Fibroblast of lung (primary cell): ENCODE measurements at regions not wholly inside any gene's neighbourhood (a gene's known extent, or its start where the extent isn't known, plus 50 kb on each side); places are given as distances from the start of the nearest gene placed in this dataset.

Source experiments
- DNase-seq, 2 donors: peaks; one replicate each; pipeline versions ENCODE4 v3.0.0 to v3.0.0-alpha.2; 2010; ENCODE audit warnings: low read depth in 2 of 2
- H2AFZ ChIP-seq: 2 replicates; pipeline ENCODE4 v1.5.1; 2012; ENCODE audit warnings: low read length, control low read depth, inconsistent platforms
- H3K27ac ChIP-seq: 2 replicates; pipeline ENCODE4 v1.5.1; 2011; ENCODE audit warnings: low read length, control low read depth; ENCODE audit not compliant: insufficient read depth
- H3K27me3 ChIP-seq: 2 replicates; pipeline ENCODE4 v1.5.1; 2011; ENCODE audit warnings: mild to moderate bottlenecking, low read length; ENCODE audit not compliant: control insufficient read depth, insufficient read depth
- H3K36me3 ChIP-seq: 2 replicates; pipeline ENCODE4 v1.5.1; 2011; ENCODE audit warnings: low read length; ENCODE audit not compliant: control insufficient read depth, insufficient read depth
- H3K4me1 ChIP-seq: 2 replicates; pipeline ENCODE4 v1.5.1; 2011; ENCODE audit warnings: low read length; ENCODE audit not compliant: control insufficient read depth, insufficient read depth; ENCODE audit errors: extremely low read depth
- H3K4me2 ChIP-seq: 2 replicates; pipeline ENCODE4 v1.5.1; 2011; ENCODE audit warnings: low read length, control low read depth; ENCODE audit not compliant: insufficient read depth; ENCODE audit errors: extremely low read depth
- H3K4me3 ChIP-seq, 4 experiments: fragments of 200-600 bp in 1 of 4; sonication (generic) in 1 of 4; replicated peaks in 1 of 4; 2 replicates each; pipeline ENCODE4 v1.5.1; 2011 to 2016; ENCODE audit warnings: low read length in 4 of 4, low read depth in 3 of 4, mild to moderate bottlenecking in 3 of 4, control low read depth in 2 of 4, inconsistent platforms in 1 of 4, mixed read lengths in 1 of 4; ENCODE audit not compliant: insufficient read depth in 1 of 4; ENCODE audit errors: control extremely low read depth in 1 of 4
- H3K79me2 ChIP-seq: 2 replicates; pipeline ENCODE4 v1.5.1; 2012; ENCODE audit warnings: mild to moderate bottlenecking, low read length, inconsistent platforms; ENCODE audit not compliant: control insufficient read depth, insufficient read depth
- H3K9ac ChIP-seq: 2 replicates; pipeline ENCODE4 v1.5.1; 2011; ENCODE audit warnings: mild to moderate bottlenecking, low read length, control low read depth; ENCODE audit not compliant: insufficient read depth
- H3K9me3 ChIP-seq: 2 replicates; pipeline ENCODE4 v1.5.1; 2012; ENCODE audit warnings: low read depth, low read length; ENCODE audit not compliant: control insufficient read depth, insufficient read depth
- H4K20me1 ChIP-seq: 2 replicates; pipeline ENCODE4 v1.5.1; 2011; ENCODE audit warnings: low read length; ENCODE audit not compliant: control insufficient read depth, insufficient read depth; ENCODE audit errors: extremely low read depth
- EZH2 ChIP-seq: IDR thresholded peaks from 2 replicates; pipeline ENCODE4 v1.5.1; 2012; ENCODE audit warnings: low read length, control low read depth, mild to moderate bottlenecking; ENCODE audit errors: missing control alignments
- TF ChIP-seq, protein P1 (sequence below), 2 donors: IDR thresholded peaks in 1 of 2; conservative IDR thresholded peaks in 1 of 2; 1 replicate in 1 of 2; 2 replicates in 1 of 2; pipeline ENCODE4 v1.5.1; 2011 to 2012; ENCODE audit warnings: low read length in 2 of 2, control low read depth in 1 of 2, inconsistent platforms in 1 of 2, low read depth in 1 of 2, mild to moderate bottlenecking in 1 of 2

DNA sequence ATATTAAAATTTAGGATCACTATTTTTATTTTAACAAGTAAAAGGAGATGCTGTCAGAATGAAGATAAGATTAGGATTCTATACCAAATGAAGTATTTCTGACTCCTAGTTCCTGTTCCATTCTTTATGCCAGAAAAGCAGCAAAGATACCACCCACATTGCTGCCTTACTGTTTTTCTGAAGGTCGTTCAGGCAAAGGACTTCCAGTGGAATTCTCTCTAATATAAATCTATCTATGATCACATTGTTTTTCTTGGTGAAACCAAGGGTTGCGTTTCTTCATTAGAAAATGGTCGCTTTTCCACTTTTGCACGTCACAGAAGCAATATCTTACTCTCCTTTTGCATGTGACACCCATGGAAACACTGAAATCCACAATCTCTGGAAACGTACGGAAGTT is 594.8 kb upstream of the ADGRL2 start:
- Histone ChIP-seq H3K4me1 (no peaks in the 10 kb centered on the region), H3K27ac (no peak overlapping the region), H3K36me3 (no peaks in the 10 kb centered on the region), H3K27me3 (no peaks in the 10 kb centered on the region), H3K79me2 (no peaks in the 10 kb centered on the region), H4K20me1 (no peaks in the 10 kb centered on the region), H3K9me3 (no peaks in the 10 kb centered on the region), H3K4me2 (no peak overlapping the region), H2AFZ (no peak overlapping the region), H3K4me3 (no peak overlapping the region), H3K9ac (no peak overlapping the region)
- DNase-seq: no peak
- TF ChIP-seq, protein P1, sequence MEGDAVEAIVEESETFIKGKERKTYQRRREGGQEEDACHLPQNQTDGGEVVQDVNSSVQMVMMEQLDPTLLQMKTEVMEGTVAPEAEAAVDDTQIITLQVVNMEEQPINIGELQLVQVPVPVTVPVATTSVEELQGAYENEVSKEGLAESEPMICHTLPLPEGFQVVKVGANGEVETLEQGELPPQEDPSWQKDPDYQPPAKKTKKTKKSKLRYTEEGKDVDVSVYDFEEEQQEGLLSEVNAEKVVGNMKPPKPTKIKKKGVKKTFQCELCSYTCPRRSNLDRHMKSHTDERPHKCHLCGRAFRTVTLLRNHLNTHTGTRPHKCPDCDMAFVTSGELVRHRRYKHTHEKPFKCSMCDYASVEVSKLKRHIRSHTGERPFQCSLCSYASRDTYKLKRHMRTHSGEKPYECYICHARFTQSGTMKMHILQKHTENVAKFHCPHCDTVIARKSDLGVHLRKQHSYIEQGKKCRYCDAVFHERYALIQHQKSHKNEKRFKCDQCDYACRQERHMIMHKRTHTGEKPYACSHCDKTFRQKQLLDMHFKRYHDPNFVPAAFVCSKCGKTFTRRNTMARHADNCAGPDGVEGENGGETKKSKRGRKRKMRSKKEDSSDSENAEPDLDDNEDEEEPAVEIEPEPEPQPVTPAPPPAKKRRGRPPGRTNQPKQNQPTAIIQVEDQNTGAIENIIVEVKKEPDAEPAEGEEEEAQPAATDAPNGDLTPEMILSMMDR (conservative IDR thresholded peaks at IDR 0.05 in 1 of 2, IDR thresholded peaks at IDR 0.05 in 1 of 2; ENCODE audit: low read depth in 1 of 2, low read length in 2 of 2): no peak
- no peak for TF ChIP-seq EZH2

DNA sequence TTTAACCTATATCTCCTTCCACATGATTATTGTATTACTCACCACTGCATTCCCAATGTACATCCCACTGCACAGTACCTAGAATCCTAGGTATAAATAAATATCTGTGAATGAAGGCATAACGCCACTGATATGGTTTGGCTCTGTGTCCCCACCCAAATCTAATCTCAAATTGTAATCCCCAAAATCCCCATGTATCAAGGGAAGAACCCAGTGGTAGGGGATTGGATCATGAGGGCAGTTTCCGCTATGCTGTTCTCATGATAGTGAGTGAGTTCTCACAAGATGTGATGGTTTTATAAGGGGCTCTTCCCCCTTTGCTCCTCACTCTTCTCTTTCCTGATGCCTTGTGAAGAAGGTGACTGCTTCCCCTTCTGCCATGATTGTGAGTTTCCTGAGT is 599.0 kb upstream of the ADGRL2 start:
- no peaks in the 10 kb centered on the region for H3K27me3 ChIP-seq
- H3K36me3 ChIP-seq: no peaks in the 10 kb centered on the region
- H3K4me1 ChIP-seq: no peaks in the 10 kb centered on the region
- no peak overlapping the region for H3K4me2 ChIP-seq
- no peaks in the 10 kb centered on the region for H3K9me3 ChIP-seq
- no peak overlapping the region for H3K4me3 ChIP-seq
- H3K27ac ChIP-seq: no peak overlapping the region
- no peaks in the 10 kb centered on the region for H4K20me1 ChIP-seq
- H3K9ac ChIP-seq: no peak overlapping the region
- no peak for DNase-seq
- TF ChIP-seq, protein P1 (conservative IDR thresholded peaks at IDR 0.05 in 1 of 2, IDR thresholded peaks at IDR 0.05 in 1 of 2; ENCODE audit: low read depth in 1 of 2, low read length in 2 of 2): no peak
- no peak for TF ChIP-seq EZH2
- H2AFZ ChIP-seq: no peak overlapping the region
- H3K79me2 ChIP-seq: no peaks in the 10 kb centered on the region

GRCh38 chr1:81197591-81197990 is 603.1 kb upstream of the ADGRL2 start:
- Histone ChIP-seq H4K20me1 (no peaks in the 10 kb centered on the region), H3K9me3 (no peaks in the 10 kb centered on the region), H2AFZ (no peak overlapping the region), H3K79me2 (no peaks in the 10 kb centered on the region), H3K9ac (no peak overlapping the region), H3K4me3 (no peak overlapping the region), H3K4me2 (no peak overlapping the region), H3K4me1 (no peaks in the 10 kb centered on the region), H3K27me3 (no peaks in the 10 kb centered on the region), H3K27ac (no peak overlapping the region), H3K36me3 (no peaks in the 10 kb centered on the region)
- TF ChIP-seq, protein P1 (conservative IDR thresholded peaks at IDR 0.05 in 1 of 2, IDR thresholded peaks at IDR 0.05 in 1 of 2; ENCODE audit: low read depth in 1 of 2, low read length in 2 of 2): no peak
- TF ChIP-seq EZH2: no peak
- DNase-seq: no peak
